Hematopoietic multipotent progenitor cell treated with erythropoietin and hydrocortisone succinate and interleukin-3 and kit ligand, for 15 days (in vitro differentiated cells): ENCODE measurements at regions not wholly inside any gene's neighbourhood (a gene's known extent, or its start where the extent isn't known, plus 50 kb on each side); places are given as distances from the start of the nearest gene placed in this dataset.
"Not testable (repeated sequence)": the region's sequence is repeated elsewhere in the genome, so short reads cannot be mapped to it uniquely, and the experiment has no call there.

Experiments used
- DNase-seq: peaks from one replicate; pipeline ENCODE4 v3.0.0-alpha.2; 2015; ENCODE audit warnings: low spot score

- no peak for DNase-seq
Measured at GRCh38 chrX:15116900-15117299, 153.0 kb downstream of the ASB9 start.

GRCh38 chrX:15114743-15115566 lies 154.9 kb downstream of the ASB9 start:
- no peak for DNase-seq

DNA sequence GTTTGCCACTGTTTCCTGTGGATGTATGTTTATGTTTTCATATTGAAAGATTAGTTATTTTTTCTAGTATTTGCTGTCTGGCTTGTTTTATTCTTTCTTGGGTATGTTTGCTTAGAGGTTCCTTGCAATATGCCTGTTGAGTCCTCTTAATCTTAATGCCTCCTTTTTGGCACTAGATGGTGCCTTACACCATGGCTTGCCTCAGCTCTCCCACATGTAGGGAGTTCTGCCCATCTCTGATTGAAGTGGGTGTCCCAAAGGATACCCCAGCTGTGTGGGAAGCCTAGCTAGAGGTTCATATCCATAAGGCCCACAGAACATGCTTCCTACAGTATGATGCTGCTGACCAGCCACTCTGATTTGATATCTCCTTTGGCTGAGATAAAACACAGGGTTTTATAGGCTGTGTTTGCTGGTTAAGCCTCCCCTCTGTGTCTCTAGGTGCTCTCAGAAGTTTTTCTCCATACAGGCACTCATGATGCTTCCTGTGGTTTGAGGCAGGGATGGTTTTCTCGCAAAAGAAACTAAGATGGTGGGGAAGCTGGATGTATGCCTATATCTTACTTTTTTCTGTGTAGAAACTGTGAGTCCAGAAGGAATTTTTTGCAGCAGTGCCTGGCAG lies 162.4 kb downstream of the ASB9 start:
- DNase-seq = no peak

GRCh38 chrX:15098505-15098904 lies 171.4 kb downstream of the ASB9 start:
- no peak for DNase-seq

DNA sequence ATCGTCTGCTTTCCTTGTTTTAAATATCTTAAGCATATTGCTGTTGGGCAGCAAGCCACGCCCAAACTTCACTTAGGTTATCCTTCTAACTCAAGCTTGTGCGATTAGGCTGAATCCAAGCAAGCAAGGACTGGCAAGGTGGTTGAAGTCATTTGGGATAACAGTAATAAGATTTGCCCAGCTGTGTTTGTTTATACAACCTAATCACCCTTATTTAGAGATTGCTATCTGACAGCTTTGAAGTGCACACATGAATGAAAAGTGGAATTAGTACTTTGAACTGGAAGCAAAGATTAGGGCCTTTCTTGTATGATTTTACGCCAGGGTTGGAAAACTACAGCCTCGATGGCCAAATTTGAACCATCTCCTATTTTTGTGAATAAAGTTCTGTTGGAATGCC lies 182.1 kb downstream of the ASB9 start:
- no peak for DNase-seq

GRCh38 chrX:15073313-15073712 lies 196.6 kb downstream of the ASB9 start:
- DNase-seq = no peak

- no peak for DNase-seq
Measured at GRCh38 chrX:15072880-15073279, 197.0 kb downstream of the ASB9 start.

DNA sequence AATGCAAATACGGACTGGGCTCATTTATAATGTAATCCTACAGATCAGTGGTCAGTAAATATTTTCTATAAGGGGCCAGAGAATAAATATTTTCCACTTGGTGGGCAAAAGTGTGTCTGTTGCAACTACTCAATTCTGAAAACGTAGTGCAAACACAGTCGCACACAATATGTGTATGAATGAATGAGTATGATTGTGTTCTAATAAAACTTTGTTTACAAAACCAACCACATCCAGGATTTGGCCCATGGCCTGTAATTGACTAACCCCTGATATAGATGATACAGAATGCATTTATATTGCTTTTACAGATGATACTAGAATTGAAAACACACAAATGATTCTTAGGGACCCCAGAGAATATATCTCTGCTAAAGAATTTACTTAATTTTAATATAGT lies 197.6 kb downstream of the ASB9 start:
- no peak for DNase-seq

DNA sequence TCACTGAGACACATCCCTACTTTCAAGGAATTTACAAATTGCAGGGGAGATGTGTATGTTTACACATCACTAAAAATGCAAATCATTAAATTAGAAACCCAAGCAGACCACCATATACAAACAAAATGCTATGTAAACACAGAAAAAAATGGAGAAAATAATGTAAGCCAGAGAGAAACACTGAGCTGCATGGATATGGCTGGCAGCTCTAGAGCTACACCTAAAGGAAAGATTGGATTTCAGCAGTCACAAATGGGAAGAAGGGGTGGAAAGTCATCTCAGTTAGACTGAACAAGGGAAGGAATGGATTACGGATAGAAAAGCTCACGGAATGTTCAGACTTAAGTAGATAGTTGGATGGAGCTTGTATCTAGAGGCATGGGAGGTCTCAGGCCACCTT lies 186.3 kb downstream of the MOSPD2 start:
- no peak for DNase-seq

DNA sequence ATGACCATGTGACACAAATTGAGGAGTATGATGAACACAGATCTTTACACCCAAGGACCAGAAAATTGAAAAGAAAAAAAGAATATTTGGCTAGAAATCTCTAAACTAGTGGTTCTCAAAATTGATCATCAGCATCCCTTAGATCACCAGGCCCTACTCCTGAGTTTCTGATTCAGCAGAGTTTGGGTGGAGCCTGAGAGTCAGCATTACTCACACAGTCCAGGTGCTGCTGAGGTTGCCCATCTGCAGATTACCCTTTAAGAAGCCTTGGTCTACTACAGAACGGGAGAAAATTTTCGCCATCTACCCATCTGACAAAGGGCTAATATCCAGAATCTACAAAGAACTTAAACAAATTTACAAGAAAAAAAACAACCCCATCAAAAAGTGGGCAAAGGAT lies 182.8 kb downstream of the MOSPD2 start:
- DNase-seq = no peak

- no peak for DNase-seq
Measured at GRCh38 chrX:15055146-15055930, 182.1 kb downstream of the MOSPD2 start.

DNA sequence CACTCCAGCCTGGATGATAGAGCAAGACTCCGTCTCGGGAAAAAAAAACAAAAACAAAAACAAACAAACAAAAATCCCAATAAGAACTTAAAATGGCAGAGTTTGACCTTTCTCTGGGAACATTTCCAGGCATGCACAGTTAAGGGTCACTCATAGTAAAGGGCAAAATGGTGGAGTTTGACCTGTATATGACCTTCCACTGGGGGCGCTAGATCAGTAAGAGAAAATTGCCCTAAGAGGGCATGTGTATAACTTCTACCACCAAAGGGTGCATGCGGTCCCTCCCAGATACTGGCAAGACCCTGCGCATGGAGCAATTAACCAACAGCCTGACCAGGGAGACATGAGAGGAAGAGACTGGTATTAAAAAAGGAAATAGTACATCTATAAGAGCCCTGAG lies 177.2 kb downstream of the MOSPD2 start:
- DNase-seq = no peak

DNA sequence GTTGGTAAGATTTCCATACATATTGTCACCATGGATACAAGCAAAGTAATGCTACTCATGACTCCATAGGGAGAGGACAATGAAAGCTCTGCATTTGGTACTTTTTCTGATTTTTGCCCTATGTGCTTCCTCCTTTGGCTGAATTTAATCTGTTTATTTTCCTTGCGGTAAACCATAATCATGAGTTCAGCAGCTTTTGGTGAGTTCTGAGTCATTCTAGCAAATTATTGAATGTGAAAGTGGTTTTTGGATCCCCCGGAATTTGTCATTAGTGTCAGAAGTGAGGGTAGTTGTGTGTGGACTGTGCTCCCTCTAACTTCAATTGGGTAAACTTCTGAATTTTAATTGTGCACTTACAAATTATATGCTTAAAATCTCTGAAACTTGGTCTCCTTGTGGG lies 170.3 kb downstream of the MOSPD2 start:
- DNase-seq = no peak

GRCh38 chrX:15033917-15034316 lies 160.7 kb downstream of the MOSPD2 start:
- DNase-seq = no peak

DNA sequence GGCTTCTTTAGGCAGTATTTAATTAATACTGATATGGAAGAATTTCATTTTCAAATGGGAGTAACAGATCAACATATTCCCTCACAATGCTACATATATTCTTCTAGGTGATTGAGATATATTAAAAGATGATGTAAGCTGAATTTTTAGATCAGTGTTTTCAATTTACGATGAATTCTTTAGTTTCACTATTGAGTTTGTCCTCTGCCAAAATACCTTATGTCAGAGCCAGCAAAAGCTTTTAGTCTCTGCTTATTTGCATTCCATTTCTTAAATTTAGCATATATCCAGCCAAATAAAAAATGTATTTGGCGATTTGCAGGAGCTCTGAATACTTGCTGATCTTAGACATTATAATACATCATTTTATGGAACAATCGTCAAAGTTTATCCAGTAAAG lies 144.3 kb downstream of the MOSPD2 start:
- no peak for DNase-seq

- no peak for DNase-seq
Measured at GRCh38 chrX:15016051-15016450, 142.8 kb downstream of the MOSPD2 start.

DNA sequence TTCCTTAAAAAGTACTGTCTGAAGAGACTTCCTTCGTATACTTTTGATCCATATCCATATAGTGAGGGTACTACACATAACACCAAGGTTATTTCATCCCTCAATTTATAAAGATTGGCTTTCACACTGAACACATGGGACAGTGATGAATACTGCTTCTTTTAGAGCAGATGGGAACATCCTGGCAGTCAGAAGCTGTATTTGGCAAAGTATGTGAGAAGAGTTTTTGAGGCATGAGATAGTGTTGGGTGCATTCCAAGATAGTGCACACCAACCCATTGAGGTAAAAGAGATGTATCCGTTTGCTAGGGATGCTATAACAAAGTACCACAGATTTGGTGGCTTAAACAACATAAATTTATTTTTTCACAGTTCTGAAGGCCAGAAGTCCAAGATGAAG lies 141.1 kb downstream of the MOSPD2 start:
- DNase-seq = no peak

DNA sequence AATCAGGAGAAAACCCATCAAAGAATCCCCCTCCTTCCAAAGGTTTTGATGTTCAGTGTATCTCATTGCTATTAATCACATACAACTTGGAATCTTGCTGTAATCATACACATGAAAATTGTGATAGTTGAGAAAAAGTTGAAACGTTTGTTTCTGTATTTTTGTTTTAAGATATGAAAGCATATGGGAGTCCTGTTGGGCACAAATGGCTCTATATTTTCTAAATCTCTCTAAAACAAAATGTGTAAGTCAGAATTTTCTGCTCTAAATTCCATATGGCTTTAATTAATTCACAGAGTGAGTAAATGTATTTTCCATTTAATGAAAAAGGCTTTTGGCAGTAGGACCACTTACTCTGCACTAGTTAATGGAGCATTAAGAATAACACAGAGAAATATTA lies 140.2 kb downstream of the MOSPD2 start:
- DNase-seq = no peak

DNA sequence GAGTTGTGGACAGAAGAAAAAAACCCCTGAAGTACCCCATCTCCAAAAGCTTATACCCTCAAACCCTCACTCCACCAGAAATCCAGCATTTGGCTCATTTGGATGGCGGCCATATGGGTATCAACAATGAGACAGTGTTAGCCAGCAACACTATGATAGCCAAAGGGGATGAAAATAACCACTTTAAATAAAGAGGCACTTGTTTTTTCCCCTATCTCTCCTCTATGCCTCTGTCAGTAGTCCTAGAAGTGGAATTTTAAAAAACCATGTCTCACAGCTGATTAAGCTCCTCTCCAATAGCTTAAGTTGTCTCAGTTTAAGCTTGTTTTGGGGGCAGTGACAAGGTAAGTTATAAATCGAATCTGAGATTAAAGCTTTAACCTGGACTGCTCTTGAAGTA lies 124.0 kb downstream of the MOSPD2 start:
- no peak for DNase-seq

- not testable (repeated sequence) for DNase-seq
Measured at GRCh38 chrX:14984425-14984824, 111.2 kb downstream of the MOSPD2 start.
